Activated B cell treated with CpG ODN at 0.5 μM for 24 hours (primary cell): ENCODE measurements at regions not wholly inside any gene's neighbourhood (a gene's known extent, or its start where the extent isn't known, plus 50 kb on each side); places are given as distances from the start of the nearest gene placed in this dataset.

ENCODE experiments used
- ATAC-seq: fragments of 200-7000 bp; cut with Tn5 transposase; one replicate; pipeline ENCODE4 v1.10.0; 2021; ENCODE audit warnings: low read depth, mild to moderate bottlenecking, moderate library complexity
- CTCF ChIA-PET: fragments of 350-600 bp; sonication (Branson Sonifier 250); formaldehyde crosslinking; loops from one replicate; lab custom pipeline; 2021; ENCODE audit warnings: antibody characterized with exemption; lab: Charles Lee
- POLR2A ChIA-PET: fragments of 350-600 bp; sonication (Branson Sonifier 250); formaldehyde crosslinking; loops from one replicate; lab custom pipeline; 2021; ENCODE audit warnings: antibody characterized with exemption; lab: Charles Lee
- DNase-seq: peaks from one replicate; pipeline ENCODE4 v3.0.0; 2022
- H3K27ac Mint-ChIP-seq: one replicate; pipeline ENCODE4 v1.8.0; 2020; ENCODE audit warnings: mixed read lengths
- H3K27me3 Mint-ChIP-seq: one replicate; pipeline ENCODE4 v1.8.0; 2021; ENCODE audit warnings: mixed read lengths
- H3K36me3 Mint-ChIP-seq: one replicate; pipeline ENCODE4 v1.8.0; 2021; ENCODE audit warnings: low read depth, mixed read lengths
- H3K4me1 Mint-ChIP-seq: one replicate; pipeline ENCODE4 v1.8.0; 2021; ENCODE audit warnings: mixed read lengths
- H3K4me3 Mint-ChIP-seq: one replicate; pipeline ENCODE4 v1.8.0; 2020; ENCODE audit warnings: mild to moderate bottlenecking, mixed read lengths
- H3K9me3 Mint-ChIP-seq: one replicate; pipeline ENCODE4 v1.8.0; 2020; ENCODE audit warnings: mixed read lengths
- intact Hi-C: fragments of 100-400 bp; cut with micrococcal nuclease; formaldehyde crosslinking; loops from one replicate; pipeline ENCODE4 v1.15.1; 2024
- TF ChIP-seq, protein P1 (sequence below): fragments of 200-600 bp; IDR thresholded peaks from one replicate; pipeline ENCODE4 v1.8.0; 2022; ENCODE audit warnings: antibody characterized with exemption, mild to moderate bottlenecking

DNA sequence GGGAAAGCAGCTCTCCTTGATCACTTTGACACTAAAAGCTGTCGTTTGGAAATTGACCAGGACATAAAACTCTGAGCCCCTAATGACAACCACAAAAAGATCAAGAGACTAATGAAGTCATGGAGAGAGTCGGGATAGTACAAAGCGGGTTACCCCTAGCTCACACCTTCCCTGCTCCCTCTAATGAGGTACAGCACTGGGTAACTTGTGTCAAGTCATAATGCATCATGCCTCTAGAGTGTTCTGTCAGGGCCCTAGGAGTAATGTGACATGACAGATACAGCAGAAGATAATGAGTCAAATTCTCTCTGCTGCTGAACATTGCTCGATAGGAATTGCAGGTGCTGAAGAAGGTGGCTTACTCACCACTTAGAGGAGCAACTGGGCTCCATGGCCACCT, 130.7 kb downstream of the AQP4 start:
- Mint-ChIP-seq H3K27ac (no peak overlapping the region), H3K9me3 (no peaks in the 10 kb centered on the region), H3K4me3 (no peak overlapping the region), H3K36me3 (no peaks in the 10 kb centered on the region), H3K27me3 (peaks cover 3% of the 10 kb centered on the region), H3K4me1 (no peaks in the 10 kb centered on the region)
- ATAC-seq (no peak), DNase-seq (no peak)
- intact Hi-C loops: no loop called here
- TF ChIP-seq, protein P1, sequence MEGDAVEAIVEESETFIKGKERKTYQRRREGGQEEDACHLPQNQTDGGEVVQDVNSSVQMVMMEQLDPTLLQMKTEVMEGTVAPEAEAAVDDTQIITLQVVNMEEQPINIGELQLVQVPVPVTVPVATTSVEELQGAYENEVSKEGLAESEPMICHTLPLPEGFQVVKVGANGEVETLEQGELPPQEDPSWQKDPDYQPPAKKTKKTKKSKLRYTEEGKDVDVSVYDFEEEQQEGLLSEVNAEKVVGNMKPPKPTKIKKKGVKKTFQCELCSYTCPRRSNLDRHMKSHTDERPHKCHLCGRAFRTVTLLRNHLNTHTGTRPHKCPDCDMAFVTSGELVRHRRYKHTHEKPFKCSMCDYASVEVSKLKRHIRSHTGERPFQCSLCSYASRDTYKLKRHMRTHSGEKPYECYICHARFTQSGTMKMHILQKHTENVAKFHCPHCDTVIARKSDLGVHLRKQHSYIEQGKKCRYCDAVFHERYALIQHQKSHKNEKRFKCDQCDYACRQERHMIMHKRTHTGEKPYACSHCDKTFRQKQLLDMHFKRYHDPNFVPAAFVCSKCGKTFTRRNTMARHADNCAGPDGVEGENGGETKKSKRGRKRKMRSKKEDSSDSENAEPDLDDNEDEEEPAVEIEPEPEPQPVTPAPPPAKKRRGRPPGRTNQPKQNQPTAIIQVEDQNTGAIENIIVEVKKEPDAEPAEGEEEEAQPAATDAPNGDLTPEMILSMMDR: no peak
- POLR2A ChIA-PET: no interaction called here
- CTCF ChIA-PET: no interaction called here

DNA sequence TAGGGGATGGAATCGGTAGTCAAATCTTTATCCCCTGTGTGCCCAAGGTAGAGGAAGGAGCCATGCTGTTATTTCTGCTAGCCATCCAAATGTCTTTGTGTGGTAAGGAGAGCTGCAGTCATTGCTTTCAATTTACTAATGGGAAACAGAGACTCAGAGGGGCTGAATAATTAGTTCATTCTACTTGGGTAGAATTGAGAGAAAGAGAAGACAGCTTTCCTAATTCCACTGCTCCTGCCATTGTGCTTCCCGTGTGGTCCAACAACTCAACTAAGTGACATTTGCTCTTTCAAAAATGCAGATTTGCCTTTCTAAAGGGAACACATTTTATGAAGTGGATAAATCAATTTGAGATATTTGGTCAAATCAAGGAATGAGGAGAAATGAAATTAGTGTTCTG, 136.1 kb downstream of the AQP4 start:
- H3K27ac Mint-ChIP-seq: no peak overlapping the region
- no peak for DNase-seq
- H3K9me3 Mint-ChIP-seq: no peaks in the 10 kb centered on the region
- TF ChIP-seq, protein P1: no peak
- peaks cover 3% of the 10 kb centered on the region for H3K27me3 Mint-ChIP-seq
- CTCF ChIA-PET: no interaction called here
- ATAC-seq: no peak
- no peak overlapping the region for H3K4me3 Mint-ChIP-seq
- POLR2A ChIA-PET: no interaction called here
- intact Hi-C loops: no loop called here
- H3K36me3 Mint-ChIP-seq: no peaks in the 10 kb centered on the region
- H3K4me1 Mint-ChIP-seq: no peaks in the 10 kb centered on the region

DNA sequence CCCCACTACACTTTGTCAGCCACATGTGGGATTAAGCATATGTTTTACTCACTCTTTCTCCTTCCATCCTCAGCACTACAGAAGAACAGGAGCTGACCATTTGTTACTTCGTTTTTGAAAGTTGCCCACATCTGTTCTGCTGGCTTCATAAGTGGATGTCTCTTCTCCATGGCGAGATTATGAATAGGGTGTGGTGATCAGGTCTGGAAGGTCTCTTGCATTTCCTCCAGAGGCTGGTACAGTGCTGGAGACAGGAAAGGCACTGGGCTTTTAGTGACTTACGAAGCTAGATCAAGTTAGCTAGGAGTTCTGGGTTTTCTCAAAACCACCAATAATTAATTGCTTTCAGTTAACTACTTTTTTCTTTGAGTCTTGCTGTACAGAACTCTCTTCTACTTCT, 136.5 kb downstream of the AQP4 start:
- H3K27ac Mint-ChIP-seq: no peak overlapping the region
- POLR2A ChIA-PET: no interaction called here
- TF ChIP-seq, protein P1: no peak
- intact Hi-C loops: no loop called here
- H3K4me1 Mint-ChIP-seq: no peaks in the 10 kb centered on the region
- CTCF ChIA-PET: no interaction called here
- no peaks in the 10 kb centered on the region for H3K36me3 Mint-ChIP-seq
- no peak overlapping the region for H3K4me3 Mint-ChIP-seq
- ATAC-seq (no peak), DNase-seq (no peak)
- peaks cover 3% of the 10 kb centered on the region for H3K27me3 Mint-ChIP-seq
- no peaks in the 10 kb centered on the region for H3K9me3 Mint-ChIP-seq

DNA sequence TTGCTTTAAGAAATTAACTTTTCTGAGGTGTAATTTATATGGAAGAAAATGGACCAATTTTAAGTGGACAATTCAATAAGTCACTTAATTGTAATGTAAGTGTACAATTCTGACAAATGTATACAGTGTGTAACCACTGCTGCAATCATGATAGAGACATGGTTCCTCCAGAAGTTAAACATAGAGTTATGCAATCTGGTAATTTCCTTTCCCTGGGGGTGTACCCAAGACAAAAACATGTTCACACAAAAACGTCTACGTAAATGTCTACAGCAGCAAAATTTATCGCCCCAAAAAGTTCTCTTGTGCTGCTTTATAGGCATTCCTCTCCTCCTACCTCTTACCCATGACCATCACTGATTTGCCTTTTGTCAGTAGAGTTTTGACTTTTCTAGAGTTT, 141.5 kb downstream of the AQP4 start:
- intact Hi-C loops: no loop called here
- Mint-ChIP-seq H3K27ac (no peak overlapping the region), H3K36me3 (no peaks in the 10 kb centered on the region), H3K9me3 (no peaks in the 10 kb centered on the region), H3K4me3 (no peak overlapping the region), H3K27me3 (no peaks in the 10 kb centered on the region), H3K4me1 (no peaks in the 10 kb centered on the region)
- ChIA-PET POLR2A (no interaction called here), CTCF (no interaction called here)
- TF ChIP-seq, protein P1: no peak
- ATAC-seq (no peak), DNase-seq (no peak)

DNA sequence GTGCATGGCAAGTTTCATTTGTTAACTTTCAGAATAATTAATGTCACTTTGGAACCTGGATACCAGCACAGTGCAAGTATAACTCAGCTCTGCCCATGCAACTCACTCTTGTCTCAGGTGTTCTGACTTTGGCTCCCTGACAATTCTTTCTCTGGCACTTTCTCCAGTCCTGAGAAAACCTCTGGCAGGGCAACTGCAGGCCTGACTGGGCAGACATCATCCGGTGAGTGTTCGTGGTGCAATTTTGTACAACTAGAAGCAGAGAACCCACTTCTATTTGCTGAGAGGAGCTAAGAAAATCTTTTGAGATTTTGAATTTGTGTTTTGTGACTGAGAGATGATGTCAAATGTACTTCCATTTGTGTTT, 143.0 kb downstream of the AQP4 start:
- H3K9me3 Mint-ChIP-seq: no peaks in the 10 kb centered on the region
- H3K27me3 Mint-ChIP-seq: no peaks in the 10 kb centered on the region
- DNase-seq (no peak), ATAC-seq (no peak)
- intact Hi-C loops: no loop called here
- H3K36me3 Mint-ChIP-seq: no peaks in the 10 kb centered on the region
- no peaks in the 10 kb centered on the region for H3K4me1 Mint-ChIP-seq
- ChIA-PET POLR2A (no interaction called here), CTCF (no interaction called here)
- no peak overlapping the region for H3K4me3 Mint-ChIP-seq
- TF ChIP-seq, protein P1: no peak
- H3K27ac Mint-ChIP-seq: no peak overlapping the region
